ENCODE measurements at regions not wholly inside any gene's neighbourhood (a gene's known extent, or its start where the extent isn't known, plus 50 kb on each side); places are given as distances from the start of the nearest gene placed in this dataset.
"Not testable (repeated sequence)": the region's sequence is repeated elsewhere in the genome, so short reads cannot be mapped to it uniquely, and the experiment has no call there.

DNA sequence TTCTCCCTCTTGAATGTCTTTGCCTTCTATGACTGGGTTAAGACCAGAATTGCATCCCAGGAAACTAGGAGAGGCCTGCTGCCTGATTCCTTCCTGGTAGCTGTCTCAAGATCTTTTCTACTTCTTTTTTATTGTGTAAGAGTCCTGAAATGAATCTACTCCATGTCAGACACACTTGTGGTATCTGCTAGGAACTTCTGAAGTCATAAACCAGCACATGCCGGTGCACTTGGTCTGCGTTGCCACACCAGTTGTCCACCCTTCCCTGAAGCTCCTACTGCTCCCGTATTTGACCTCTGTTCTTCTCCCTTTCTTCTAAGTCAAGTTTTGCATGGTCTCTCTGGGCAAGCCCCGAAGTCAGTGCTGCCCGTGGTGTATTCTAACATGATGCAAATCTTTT lies 644.2 kb downstream of the ETS1 start:
- no peak for DNase-seq (ENCODE audit: low spot score)

DNA sequence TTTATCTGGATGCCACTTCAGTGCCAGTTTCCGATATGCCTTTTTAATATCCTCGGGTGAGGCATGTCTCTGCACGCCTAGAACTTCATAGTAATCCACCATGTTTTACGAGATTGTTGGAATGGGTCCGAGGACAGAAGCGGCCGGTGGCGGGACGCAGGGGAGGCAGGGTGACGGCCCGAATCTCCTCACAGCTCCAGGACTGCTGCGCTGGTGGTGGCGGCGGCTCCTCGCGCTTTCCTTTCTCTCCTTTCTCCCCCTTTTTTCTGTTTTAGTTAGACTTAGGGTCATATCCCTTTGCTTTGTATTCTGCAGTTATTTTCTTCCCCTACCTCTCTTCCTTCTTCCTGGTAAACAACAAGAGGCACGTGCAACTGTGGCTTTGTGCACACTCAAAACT lies 645.8 kb downstream of the ETS1 start:
- not testable (repeated sequence) for DNase-seq (ENCODE audit: low spot score)

GRCh38 chr11:127939000-127939399 lies 648.4 kb downstream of the ETS1 start:
- DNase-seq (ENCODE audit: low spot score), result no peak

DNA sequence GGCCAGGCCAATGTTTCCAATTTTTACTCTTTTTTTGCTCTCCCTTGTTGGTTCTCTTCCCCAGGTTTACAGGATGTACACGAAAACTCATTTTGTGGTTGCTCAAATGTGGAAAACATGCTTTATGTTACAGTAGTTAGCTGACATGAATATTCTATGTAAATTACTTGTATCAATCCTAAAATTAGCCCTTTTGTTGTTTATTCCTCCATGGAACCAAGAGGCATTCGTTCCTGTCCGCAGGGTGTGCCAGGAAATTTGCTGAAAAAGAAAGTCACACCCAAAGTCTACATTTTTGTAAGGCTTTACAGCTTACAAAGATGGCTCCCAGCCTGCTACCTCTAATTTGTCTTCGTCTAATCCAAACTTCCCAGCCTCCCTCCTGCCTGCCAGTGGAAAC lies 652.3 kb downstream of the ETS1 start:
- DNase-seq (ENCODE audit: low spot score), result no peak

- not testable (repeated sequence) for DNase-seq (ENCODE audit: low spot score)
Measured at GRCh38 chr11:127933961-127934360, 653.4 kb downstream of the ETS1 start.

- DNase-seq (ENCODE audit: low spot score), result no peak
Measured at GRCh38 chr11:127931803-127932202, 655.6 kb downstream of the ETS1 start.

GRCh38 chr11:127926721-127927120 lies 660.6 kb downstream of the ETS1 start:
- DNase-seq (ENCODE audit: low spot score), result no peak

DNA sequence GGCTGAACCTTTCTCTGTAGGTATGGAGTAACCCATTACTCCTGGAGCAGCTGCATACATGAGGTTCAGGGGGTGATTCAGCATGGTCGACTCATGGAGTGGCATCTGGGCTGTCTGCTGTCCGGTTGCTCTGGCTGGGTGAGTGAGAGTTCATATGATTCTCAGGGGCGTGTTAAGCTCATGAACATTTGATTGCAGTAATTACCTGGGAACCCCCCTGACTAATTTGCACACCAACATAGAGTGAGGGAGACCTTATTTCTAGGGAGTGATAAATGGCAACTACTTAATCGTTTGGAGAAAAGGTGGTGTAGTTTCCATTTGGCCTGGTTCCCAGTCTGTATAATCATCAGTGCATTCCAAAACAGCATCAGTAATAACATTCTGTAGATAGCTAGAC lies 661.9 kb downstream of the ETS1 start:
- no peak for DNase-seq (ENCODE audit: low spot score)

- no peak for DNase-seq (ENCODE audit: low spot score)
Measured at GRCh38 chr11:127919206-127920000, 668.0 kb downstream of the ETS1 start.

GRCh38 chr11:127902382-127902781 lies 685.0 kb downstream of the ETS1 start:
- no peak for DNase-seq (ENCODE audit: low spot score)

DNA sequence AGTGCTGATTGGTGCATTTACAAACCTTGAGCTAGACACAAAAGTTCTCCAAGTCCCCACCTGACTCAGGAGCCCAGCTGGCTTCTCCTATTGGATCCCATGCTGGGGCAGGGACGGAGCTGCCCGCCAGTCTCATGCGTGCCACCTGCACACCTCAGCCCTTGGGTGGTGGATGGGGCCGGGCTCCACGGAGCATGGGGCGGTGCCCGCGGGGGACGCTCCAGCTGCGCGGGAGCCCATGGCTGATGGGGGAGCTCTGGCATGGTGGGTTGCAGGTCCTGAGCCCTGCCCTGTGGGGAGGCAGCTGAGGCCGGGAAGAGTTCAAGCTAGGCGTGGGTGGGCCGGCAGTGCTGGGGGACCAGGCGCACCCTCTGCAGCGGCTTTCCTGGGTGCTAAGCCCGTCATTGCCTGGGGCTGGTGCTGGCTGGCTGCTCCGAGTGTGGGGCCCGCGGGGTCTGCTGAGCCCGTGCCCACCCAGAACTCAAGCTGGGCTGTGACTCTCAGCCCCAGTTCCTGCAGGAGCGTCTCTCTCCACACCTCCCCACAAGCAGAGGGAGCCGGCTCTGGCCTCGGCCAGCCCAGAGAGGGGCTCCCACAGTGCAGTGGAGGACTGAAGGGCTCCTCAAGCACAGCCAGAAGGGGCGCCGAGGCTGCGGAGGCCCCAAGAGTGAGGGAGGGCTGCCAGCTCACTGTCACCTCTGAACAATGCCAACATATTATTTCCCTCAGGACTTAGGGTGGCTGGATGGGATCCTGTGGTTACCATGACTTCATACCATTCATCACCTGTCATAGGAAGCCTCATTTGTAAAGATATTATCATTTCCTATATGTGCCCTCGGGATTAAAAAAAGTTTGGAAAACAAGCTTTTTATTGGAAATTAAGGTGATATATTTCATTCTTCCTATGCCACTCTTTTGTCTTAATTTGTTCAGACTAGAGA lies 688.7 kb downstream of the ETS1 start:
- no peak for DNase-seq (ENCODE audit: low spot score)

DNA sequence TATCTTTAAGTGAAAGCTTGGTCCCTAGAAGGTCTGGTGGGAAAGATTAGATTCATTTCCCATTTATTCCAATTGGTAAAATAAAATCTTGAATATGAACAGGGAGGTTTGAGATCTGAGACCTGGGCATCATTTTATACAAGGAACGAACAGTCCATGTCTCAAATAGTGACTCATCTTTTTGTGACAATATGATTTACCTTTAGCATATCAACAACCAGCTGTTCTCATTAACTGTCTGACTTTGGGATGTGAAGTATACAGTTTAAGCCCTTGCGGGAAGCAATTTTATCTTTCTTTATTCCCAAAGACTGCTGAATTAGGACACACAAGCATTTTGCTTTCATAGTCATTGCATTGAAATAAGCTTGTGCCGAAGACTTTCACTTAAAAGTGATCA lies 691.6 kb downstream of the ETS1 start:
- no peak for DNase-seq (ENCODE audit: low spot score)

DNA sequence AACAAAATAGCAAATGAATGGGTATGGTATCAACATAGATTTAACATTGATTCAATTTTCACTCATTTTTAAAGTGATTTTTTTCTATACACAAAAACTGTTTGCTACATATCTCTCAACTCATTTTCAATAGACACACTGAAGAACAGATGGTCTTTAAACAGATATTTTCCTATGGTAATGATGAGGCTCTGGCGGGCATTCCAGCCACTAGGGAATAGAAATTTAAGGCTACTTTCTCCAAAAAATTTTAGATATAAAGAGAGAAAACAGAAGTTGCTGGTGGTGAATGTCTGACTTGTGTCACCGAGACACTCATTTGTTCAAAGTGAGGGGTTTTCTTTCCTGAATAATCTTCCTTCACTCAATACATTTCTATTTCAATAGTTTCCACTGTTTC lies 693.0 kb downstream of the ETS1 start:
- no peak for DNase-seq (ENCODE audit: low spot score)

DNA sequence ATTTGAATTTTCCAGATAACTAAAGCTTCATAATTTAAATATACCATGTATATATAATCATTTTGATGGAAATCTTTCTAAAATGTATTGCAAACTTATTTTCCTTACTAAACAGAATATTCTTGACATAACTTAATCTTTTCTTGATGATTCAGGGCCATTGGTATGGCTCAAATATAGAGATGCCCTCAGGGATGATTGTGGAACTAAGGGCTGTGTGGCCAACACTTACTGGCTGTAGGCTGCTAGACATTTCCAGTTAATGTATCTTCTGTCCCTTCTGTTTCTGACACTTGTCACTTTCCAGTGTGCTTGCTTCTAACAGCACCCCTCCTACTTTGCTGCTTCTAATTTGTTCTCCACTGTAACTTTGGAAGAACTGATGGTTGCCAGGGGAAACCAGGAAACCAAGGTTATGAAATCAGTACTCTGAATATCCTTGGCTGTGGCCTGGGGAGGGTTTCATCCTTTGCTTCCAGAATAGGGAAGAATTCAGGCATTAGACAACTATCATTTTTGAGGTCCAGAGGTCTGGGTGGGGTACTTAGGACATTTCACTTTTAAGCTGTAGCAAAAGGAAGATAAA lies 697.2 kb downstream of the ETS1 start:
- no peak for DNase-seq (ENCODE audit: low spot score)

DNA sequence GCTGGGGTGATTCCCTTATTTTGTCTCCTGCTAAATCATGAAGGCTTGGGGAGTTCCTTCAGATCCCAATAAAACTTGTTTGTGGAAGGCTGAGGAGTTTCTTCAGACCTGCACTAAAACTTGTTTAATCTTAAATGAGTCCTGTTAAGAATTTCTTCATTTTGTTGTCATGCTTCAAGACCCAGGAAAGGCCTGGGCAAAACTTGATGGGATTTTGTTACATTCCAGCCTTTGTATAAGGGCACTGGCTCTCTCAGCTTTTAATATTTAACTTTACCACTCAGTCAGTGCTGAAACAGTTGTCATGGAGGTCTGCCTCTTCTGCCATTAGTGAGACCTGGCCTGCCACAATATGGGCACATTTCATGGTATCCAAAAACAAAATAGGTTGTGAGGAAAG lies 699.0 kb downstream of the ETS1 start:
- no peak for DNase-seq (ENCODE audit: low spot score)

GRCh38 chr11:127875131-127875530 lies 712.2 kb downstream of the ETS1 start:
- DNase-seq (ENCODE audit: low spot score), result no peak

DNA sequence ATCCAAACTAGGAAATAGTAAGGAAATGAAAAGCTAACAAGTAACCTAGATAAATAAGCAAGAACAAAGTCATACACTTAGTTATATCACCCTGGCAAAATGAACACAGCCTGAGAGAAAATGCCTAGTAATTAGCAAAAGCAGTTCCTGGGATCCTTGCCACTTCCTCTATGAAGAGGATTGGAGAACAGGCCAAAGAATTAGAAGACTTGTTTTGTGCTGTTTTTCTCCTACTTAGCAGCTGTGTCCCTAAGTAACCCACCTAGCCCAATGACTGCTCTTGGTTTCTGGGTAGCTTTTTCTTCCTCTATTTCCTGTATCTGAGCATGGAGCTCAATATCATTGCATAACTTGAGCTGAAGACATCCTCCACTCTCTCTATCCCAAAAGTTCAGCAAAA lies 713.9 kb downstream of the ETS1 start:
- DNase-seq (ENCODE audit: low spot score), result no peak

DNA sequence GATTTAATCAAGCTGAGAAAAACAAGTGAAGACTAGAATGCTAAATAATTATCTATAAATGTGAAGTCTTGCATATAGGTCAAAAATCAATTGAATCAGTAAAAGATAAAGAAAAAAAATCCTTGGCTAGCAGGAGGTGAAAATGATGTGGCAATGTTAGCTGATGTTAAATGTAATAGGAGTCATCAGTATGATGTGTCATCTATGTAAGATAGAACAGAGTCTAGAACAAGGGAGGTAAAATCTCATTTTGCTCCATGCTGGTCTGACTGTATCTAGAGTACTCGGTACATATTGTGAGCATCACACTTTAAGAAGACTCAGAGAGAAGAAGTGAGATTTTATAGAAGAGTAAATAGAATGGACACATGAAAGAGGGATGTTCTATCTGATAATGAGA lies 721.2 kb downstream of the ETS1 start:
- no peak for DNase-seq (ENCODE audit: low spot score)

DNA sequence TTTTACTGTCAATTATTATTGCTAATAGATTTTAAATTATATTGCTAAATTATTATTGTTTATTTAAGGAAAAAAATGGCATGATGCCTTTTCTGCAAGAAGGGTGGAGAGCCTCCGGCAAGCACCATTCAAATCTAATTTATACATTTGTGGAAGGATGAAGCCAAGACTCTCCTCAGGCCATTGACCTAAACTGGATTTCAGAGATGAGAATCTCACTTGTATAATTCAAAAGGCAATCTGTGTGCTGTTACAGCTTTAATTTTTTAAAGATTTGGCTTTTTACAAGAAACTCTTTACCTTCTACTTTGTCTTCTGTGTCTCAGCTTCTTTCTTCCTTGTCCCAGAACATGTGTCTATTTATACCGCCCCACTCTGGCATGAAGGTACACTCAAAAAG lies 722.5 kb downstream of the ETS1 start:
- no peak for DNase-seq (ENCODE audit: low spot score)

DNA sequence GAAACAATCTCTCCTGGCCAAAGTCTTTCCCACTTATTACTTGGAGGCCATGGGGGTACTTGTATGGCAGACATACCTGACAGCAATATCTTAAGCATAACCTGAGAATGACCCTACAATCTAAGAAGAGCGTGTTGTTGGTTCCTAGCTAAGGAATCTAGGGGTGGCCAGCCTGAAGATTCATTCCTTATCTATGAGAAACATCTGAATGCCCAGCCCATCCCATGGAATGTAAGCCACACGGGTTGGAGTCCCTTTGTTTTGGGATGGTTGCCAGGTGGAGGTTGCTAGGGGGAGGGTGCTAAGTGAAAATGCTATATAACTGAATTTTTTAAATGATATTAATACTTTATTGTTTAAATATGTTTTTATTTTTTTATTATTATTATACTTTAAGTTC lies 725.0 kb downstream of the ETS1 start:
- DNase-seq (ENCODE audit: low spot score), result no peak

DNA sequence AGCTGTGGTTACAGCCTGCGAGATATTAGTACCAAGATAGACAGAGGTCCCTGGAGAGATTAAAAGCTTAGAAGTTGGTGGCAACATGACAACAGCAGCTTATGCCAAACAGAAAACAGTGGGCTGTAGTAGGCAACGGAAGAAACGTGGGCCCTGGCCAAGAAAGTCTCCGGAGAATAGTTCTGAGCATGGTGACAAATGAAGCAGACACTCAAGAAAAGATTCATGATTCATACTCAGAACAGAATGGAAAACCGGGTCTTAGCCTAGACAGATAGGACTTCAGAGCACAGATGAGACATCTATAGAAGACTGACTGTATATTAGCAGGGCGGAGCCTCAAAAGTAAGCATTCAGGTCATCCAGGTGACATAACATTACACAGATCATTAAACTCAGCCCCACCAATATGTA lies 727.4 kb downstream of the ETS1 start:
- DNase-seq (ENCODE audit: low spot score), result no peak

GRCh38 chr11:127844876-127845275 lies 742.5 kb downstream of the ETS1 start:
- DNase-seq (ENCODE audit: low spot score), result no peak
